ENCODE measurements at regions not wholly inside any gene's neighbourhood (a gene's known extent, or its start where the extent isn't known, plus 50 kb on each side); places are given as distances from the start of the nearest gene placed in this dataset.

- DNase-seq (ENCODE audit: low read depth, low spot score), result peak; percentile 22
- TF ChIP-seq CTCF (IDR thresholded peaks at IDR 0.05; ENCODE audit: low read depth, low read length), result no peak
- no peak overlapping the region for H3K4me3 ChIP-seq (ENCODE audit: low read depth, low read length)
- in situ Hi-C loops (cut with HindIII; ENCODE audit: low sequenced_read_pairs), result no loop called here
Measured at GRCh38 chr3:96266395-96267190, 547.8 kb upstream of the EPHA6 start.

- DNase-seq (ENCODE audit: low read depth, low spot score), result no peak
- in situ Hi-C loops (cut with HindIII; ENCODE audit: low sequenced_read_pairs), result no loop called here
- no peak overlapping the region for H3K4me3 ChIP-seq (ENCODE audit: low read depth, low read length)
- no peak for TF ChIP-seq CTCF (IDR thresholded peaks at IDR 0.05; ENCODE audit: low read depth, low read length)
Measured at GRCh38 chr3:96267577-96267976, 546.8 kb upstream of the EPHA6 start.

- H3K4me3 ChIP-seq (ENCODE audit: low read depth, low read length), result no peak overlapping the region
- in situ Hi-C loops (cut with HindIII; ENCODE audit: low sequenced_read_pairs), result no loop called here
- TF ChIP-seq CTCF (IDR thresholded peaks at IDR 0.05; ENCODE audit: low read depth, low read length), result no peak
- no peak for DNase-seq (ENCODE audit: low read depth, low spot score)
Measured at GRCh38 chr3:96294143-96294542, 520.3 kb upstream of the EPHA6 start.

GRCh38 chr3:96300743-96301142 is 513.7 kb upstream of the EPHA6 start:
- in situ Hi-C loops (cut with HindIII; ENCODE audit: low sequenced_read_pairs), result no loop called here
- no peak for TF ChIP-seq CTCF (IDR thresholded peaks at IDR 0.05; ENCODE audit: low read depth, low read length)
- no peak for DNase-seq (ENCODE audit: low read depth, low spot score)
- no peak overlapping the region for H3K4me3 ChIP-seq (ENCODE audit: low read depth, low read length)

- H3K4me3 ChIP-seq (ENCODE audit: low read depth, low read length), result no peak overlapping the region
- in situ Hi-C loops (cut with HindIII; ENCODE audit: low sequenced_read_pairs), result no loop called here
- no peak for DNase-seq (ENCODE audit: low read depth, low spot score)
- TF ChIP-seq CTCF (IDR thresholded peaks at IDR 0.05; ENCODE audit: low read depth, low read length), result no peak
Measured at GRCh38 chr3:96319166-96319565, 495.2 kb upstream of the EPHA6 start.

- TF ChIP-seq CTCF (IDR thresholded peaks at IDR 0.05; ENCODE audit: low read depth, low read length), result no peak
- H3K4me3 ChIP-seq (ENCODE audit: low read depth, low read length), result no peak overlapping the region
- DNase-seq (ENCODE audit: low read depth, low spot score), result no peak
- in situ Hi-C loops (cut with HindIII; ENCODE audit: low sequenced_read_pairs), result no loop called here
Measured at GRCh38 chr3:96324087-96324486, 490.3 kb upstream of the EPHA6 start.
